HG02642 (cell line): ENCODE measurements at regions not wholly inside any gene's neighbourhood (a gene's known extent, or its start where the extent isn't known, plus 50 kb on each side); places are given as distances from the start of the nearest gene placed in this dataset.

Experiments used
- ATAC-seq: cut with Tn5 transposase; IDR thresholded peaks from one replicate; pipeline ENCODE4 v1.9.1; 2021; ENCODE audit warnings: mild to moderate bottlenecking; ENCODE audit not compliant: unreplicated experiment, poor library complexity

GRCh38 chr4:58247792-58248191 is 1137.6 kb upstream of the IGFBP7 start:
- no peak for ATAC-seq

- no peak for ATAC-seq
These were observed 1115.3 kb upstream of the IGFBP7 start for GRCh38 chr4:58225460-58225859.

- ATAC-seq = no peak
These were observed 1109.0 kb upstream of the IGFBP7 start for GRCh38 chr4:58219179-58219578.

- no peak for ATAC-seq
These were observed 1106.3 kb upstream of the IGFBP7 start for GRCh38 chr4:58216461-58216860.

GRCh38 chr4:58214376-58214775 is 1104.2 kb upstream of the IGFBP7 start:
- no peak for ATAC-seq

- no peak for ATAC-seq
These were observed 1099.4 kb upstream of the IGFBP7 start for GRCh38 chr4:58209551-58209950.

GRCh38 chr4:58209001-58209400 is 1098.8 kb upstream of the IGFBP7 start:
- no peak for ATAC-seq

GRCh38 chr4:58205446-58206235 is 1095.5 kb upstream of the IGFBP7 start:
- no peak for ATAC-seq

GRCh38 chr4:58192217-58192616 is 1082.0 kb upstream of the IGFBP7 start:
- no peak for ATAC-seq

GRCh38 chr4:58191109-58191508 is 1080.9 kb upstream of the IGFBP7 start:
- no peak for ATAC-seq

GRCh38 chr4:58188316-58188715 is 1078.1 kb upstream of the IGFBP7 start:
- no peak for ATAC-seq

GRCh38 chr4:58175024-58175423 is 1064.8 kb upstream of the IGFBP7 start:
- ATAC-seq = no peak

GRCh38 chr4:58166490-58166889 is 1056.3 kb upstream of the IGFBP7 start:
- no peak for ATAC-seq

GRCh38 chr4:58163156-58163555 is 1053.0 kb upstream of the IGFBP7 start:
- ATAC-seq = no peak

- ATAC-seq = no peak
These were observed 1039.4 kb upstream of the IGFBP7 start for GRCh38 chr4:58149404-58150085.

GRCh38 chr4:58144721-58145120 is 1034.5 kb upstream of the IGFBP7 start:
- no peak for ATAC-seq

- no peak for ATAC-seq
These were observed 1028.8 kb upstream of the IGFBP7 start for GRCh38 chr4:58138786-58139668.

- ATAC-seq = no peak
These were observed 1026.4 kb upstream of the IGFBP7 start for GRCh38 chr4:58136604-58137003.

GRCh38 chr4:58127680-58128079 is 1017.5 kb upstream of the IGFBP7 start:
- no peak for ATAC-seq

- ATAC-seq = no peak
These were observed 1009.1 kb upstream of the IGFBP7 start for GRCh38 chr4:58119298-58119697.

GRCh38 chr4:58113126-58113525 is 1002.9 kb upstream of the IGFBP7 start:
- ATAC-seq = no peak
